Right lobe of liver (tissue), 4 donors: ENCODE measurements at regions not wholly inside any gene's neighbourhood (a gene's known extent, or its start where the extent isn't known, plus 50 kb on each side); places are given as distances from the start of the nearest gene placed in this dataset.

Experiments used
- POLR2A ChIP-seq: fragments of 450-650 bp; IDR thresholded peaks from one replicate; pipeline ENCODE4 v1.6.1; 2017; ENCODE audit warnings: antibody characterized with exemption, mild to moderate bottlenecking
- TF ChIP-seq, protein P1 (sequence below), 4 donors: fragments of 200-600 bp in 3 of 4; fragments of 450-650 bp in 1 of 4; IDR thresholded peaks; one replicate each; pipeline versions ENCODE4 v1.5.1 to v1.8.0; 2016 to 2022; ENCODE audit warnings: antibody characterized with exemption in 4 of 4, mild to moderate bottlenecking in 2 of 4
- donor health status: DM: no; HTN: no; CAD: no.
- donor health status: DM: no; HTN: no; CAD: no.
- donor health status: DM: no; HTN: yes; CAD: no.

DNA sequence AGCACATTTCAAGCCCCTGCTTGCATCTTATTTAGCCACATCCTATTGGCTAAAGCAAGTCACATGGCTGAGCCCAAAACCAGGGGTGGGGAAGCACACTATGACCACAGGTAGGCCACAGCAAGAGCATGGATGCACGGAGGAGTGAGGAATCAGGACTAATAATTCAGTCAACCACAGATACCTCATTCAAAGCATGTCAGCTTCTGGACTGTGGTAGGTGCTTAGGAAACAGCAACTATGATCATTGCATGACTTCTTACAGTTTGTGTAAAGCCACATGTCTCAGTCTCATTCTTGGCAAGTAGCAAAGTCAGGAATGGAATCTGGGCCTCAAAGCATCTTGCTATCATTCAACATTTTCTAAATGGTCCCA, 79.0 kb upstream of the EMX2 start:
- TF ChIP-seq, protein P1, sequence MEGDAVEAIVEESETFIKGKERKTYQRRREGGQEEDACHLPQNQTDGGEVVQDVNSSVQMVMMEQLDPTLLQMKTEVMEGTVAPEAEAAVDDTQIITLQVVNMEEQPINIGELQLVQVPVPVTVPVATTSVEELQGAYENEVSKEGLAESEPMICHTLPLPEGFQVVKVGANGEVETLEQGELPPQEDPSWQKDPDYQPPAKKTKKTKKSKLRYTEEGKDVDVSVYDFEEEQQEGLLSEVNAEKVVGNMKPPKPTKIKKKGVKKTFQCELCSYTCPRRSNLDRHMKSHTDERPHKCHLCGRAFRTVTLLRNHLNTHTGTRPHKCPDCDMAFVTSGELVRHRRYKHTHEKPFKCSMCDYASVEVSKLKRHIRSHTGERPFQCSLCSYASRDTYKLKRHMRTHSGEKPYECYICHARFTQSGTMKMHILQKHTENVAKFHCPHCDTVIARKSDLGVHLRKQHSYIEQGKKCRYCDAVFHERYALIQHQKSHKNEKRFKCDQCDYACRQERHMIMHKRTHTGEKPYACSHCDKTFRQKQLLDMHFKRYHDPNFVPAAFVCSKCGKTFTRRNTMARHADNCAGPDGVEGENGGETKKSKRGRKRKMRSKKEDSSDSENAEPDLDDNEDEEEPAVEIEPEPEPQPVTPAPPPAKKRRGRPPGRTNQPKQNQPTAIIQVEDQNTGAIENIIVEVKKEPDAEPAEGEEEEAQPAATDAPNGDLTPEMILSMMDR (IDR thresholded peaks at IDR 0.05), result no peak
- TF ChIP-seq POLR2A, result no peak
